ENCODE measurements at regions not wholly inside any gene's neighbourhood (a gene's known extent, or its start where the extent isn't known, plus 50 kb on each side); places are given as distances from the start of the nearest gene placed in this dataset.

- BruUV-seq (replicated peaks) = no TSS peak
- TF ChIP-seq, protein P1, sequence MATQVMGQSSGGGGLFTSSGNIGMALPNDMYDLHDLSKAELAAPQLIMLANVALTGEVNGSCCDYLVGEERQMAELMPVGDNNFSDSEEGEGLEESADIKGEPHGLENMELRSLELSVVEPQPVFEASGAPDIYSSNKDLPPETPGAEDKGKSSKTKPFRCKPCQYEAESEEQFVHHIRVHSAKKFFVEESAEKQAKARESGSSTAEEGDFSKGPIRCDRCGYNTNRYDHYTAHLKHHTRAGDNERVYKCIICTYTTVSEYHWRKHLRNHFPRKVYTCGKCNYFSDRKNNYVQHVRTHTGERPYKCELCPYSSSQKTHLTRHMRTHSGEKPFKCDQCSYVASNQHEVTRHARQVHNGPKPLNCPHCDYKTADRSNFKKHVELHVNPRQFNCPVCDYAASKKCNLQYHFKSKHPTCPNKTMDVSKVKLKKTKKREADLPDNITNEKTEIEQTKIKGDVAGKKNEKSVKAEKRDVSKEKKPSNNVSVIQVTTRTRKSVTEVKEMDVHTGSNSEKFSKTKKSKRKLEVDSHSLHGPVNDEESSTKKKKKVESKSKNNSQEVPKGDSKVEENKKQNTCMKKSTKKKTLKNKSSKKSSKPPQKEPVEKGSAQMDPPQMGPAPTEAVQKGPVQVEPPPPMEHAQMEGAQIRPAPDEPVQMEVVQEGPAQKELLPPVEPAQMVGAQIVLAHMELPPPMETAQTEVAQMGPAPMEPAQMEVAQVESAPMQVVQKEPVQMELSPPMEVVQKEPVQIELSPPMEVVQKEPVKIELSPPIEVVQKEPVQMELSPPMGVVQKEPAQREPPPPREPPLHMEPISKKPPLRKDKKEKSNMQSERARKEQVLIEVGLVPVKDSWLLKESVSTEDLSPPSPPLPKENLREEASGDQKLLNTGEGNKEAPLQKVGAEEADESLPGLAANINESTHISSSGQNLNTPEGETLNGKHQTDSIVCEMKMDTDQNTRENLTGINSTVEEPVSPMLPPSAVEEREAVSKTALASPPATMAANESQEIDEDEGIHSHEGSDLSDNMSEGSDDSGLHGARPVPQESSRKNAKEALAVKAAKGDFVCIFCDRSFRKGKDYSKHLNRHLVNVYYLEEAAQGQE (IDR thresholded peaks at IDR 0.05; ENCODE audit: insufficient read depth in 1 of 2, low read depth in 2 of 2, low read length in 1 of 2) = no peak
- TF ChIP-seq POLR2AphosphoS5 (IDR thresholded peaks at IDR 0.05; ENCODE audit: low read depth, low read length) (no peak), TCF7L2 (IDR thresholded peaks at IDR 0.05; ENCODE audit: low read depth, low read length) (no peak), SIN3A (IDR thresholded peaks at IDR 0.05; ENCODE audit: borderline replicate concordance, insufficient read depth, low read depth, low read length) (no peak), CTCF (IDR thresholded peaks at IDR 0.05) (no peak)
- no peak for ATAC-seq
- Histone ChIP-seq H3K36me3 (ENCODE audit: control insufficient read depth, insufficient read depth, low read length) (no peaks in the 10 kb centered on the region), H3K9me3 (ENCODE audit: control insufficient read depth, insufficient read depth, low read depth, low read length) (no peaks in the 10 kb centered on the region), H3K4me1 (ENCODE audit: control insufficient read depth, insufficient read depth, low read length) (no peaks in the 10 kb centered on the region), H3K4me3 (ENCODE audit: low read depth in 2 of 2, low read length in 2 of 2) (no peak overlapping the region), H3K27me3 (ENCODE audit: control insufficient read depth, insufficient read depth, low read length) (no peaks in the 10 kb centered on the region), H3K27ac (ENCODE audit: low read length) (no peak overlapping the region)
- in situ Hi-C loops (cut with HindIII; ENCODE audit: low pct_unique_long_range_greater_than_20kb, low sequenced_read_pairs) = no loop called here
- intact Hi-C loops (cut with micrococcal nuclease; ENCODE audit: unreplicated experiment) = no loop called here
- POLR2A ChIA-PET = no interaction called here
- no peak for DNase-seq (ENCODE audit: low read depth, low spot score)
- CTCF ChIA-PET = no interaction called here
These were observed 176.1 kb upstream of the THBS1 start for GRCh38 chr15:39404767-39405181.

DNA sequence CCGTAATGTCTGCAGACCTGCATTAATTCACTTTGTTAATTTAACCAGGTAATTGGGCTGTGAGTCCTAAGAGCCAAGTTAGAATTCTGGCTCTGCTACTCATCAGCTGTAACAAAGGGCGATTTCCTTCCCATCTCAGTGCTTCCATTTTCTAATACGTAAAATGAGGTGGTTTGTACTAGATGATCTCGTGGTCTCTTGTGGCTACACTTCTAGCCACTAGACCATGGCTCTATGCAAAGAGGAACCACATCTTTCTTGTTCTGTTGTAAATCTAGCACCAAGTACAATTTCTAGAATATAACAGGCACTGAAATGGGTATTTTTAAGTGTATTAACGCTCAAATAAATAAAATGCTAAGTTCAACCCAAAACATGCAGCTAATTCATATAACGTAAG is 174.4 kb upstream of the THBS1 start:
- POLR2A ChIA-PET = no interaction called here
- intact Hi-C loops (cut with micrococcal nuclease; ENCODE audit: unreplicated experiment) = no loop called here
- H3K27me3 ChIP-seq (ENCODE audit: control insufficient read depth, insufficient read depth, low read length) = no peaks in the 10 kb centered on the region

More for the DNA sequence above, 174.4 kb upstream of the THBS1 start:
- Histone ChIP-seq H3K36me3 (ENCODE audit: control insufficient read depth, insufficient read depth, low read length) (no peaks in the 10 kb centered on the region), H3K9me3 (ENCODE audit: control insufficient read depth, insufficient read depth, low read depth, low read length) (no peaks in the 10 kb centered on the region), H3K4me1 (ENCODE audit: control insufficient read depth, insufficient read depth, low read length) (no peaks in the 10 kb centered on the region), H3K27ac (ENCODE audit: low read length) (no peak overlapping the region), H3K4me3 (ENCODE audit: low read depth in 2 of 2, low read length in 2 of 2) (no peak overlapping the region)
- in situ Hi-C loops (cut with HindIII; ENCODE audit: low pct_unique_long_range_greater_than_20kb, low sequenced_read_pairs) = no loop called here
- ATAC-seq (no peak), DNase-seq (ENCODE audit: low read depth, low spot score) (no peak)
- BruUV-seq (replicated peaks) = no TSS peak
- CTCF ChIA-PET = no interaction called here
- no peak for TF ChIP-seq CTCF (IDR thresholded peaks at IDR 0.05)
- TF ChIP-seq, protein P1 (IDR thresholded peaks at IDR 0.05; ENCODE audit: insufficient read depth in 1 of 2, low read depth in 2 of 2, low read length in 1 of 2) = no peak
- TF ChIP-seq TCF7L2 (IDR thresholded peaks at IDR 0.05; ENCODE audit: low read depth, low read length) = no peak
- TF ChIP-seq SIN3A (IDR thresholded peaks at IDR 0.05; ENCODE audit: borderline replicate concordance, insufficient read depth, low read depth, low read length) = no peak
- TF ChIP-seq POLR2AphosphoS5 (IDR thresholded peaks at IDR 0.05; ENCODE audit: low read depth, low read length) = no peak

All from Panc1 (cell line).